ENCODE measurements at regions not wholly inside any gene's neighbourhood (a gene's known extent, or its start where the extent isn't known, plus 50 kb on each side); places are given as distances from the start of the nearest gene placed in this dataset.

DNA sequence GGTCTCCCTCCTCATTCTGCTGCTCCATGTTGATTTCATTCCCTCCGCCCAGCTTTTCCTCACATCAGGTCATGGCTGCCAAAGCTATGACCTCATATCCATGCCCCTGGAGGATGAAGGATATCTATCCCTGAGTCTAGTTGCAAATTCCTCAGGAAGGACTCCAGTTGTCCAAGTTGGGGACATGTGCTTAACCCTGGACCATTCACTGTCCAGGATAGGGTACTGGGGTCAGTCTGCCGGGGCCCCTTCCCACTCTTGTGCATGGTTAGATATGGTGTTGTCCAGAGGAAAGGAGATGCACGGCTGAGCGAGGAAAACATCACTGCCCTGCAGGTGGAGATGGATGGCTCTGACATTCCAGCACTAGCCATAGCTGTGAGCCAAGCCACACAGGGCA, 51.9 kb upstream of the COMTD1 start:
- TF ChIP-seq EZH2phosphoT487 (IDR thresholded peaks at IDR 0.05; ENCODE audit: insufficient read depth, low read depth): no peak
- no peak for TF ChIP-seq EZH2 (IDR thresholded peaks at IDR 0.05; ENCODE audit: insufficient read depth, poor library complexity, severe bottlenecking)
